ENCODE measurements at regions not wholly inside any gene's neighbourhood (a gene's known extent, or its start where the extent isn't known, plus 50 kb on each side); places are given as distances from the start of the nearest gene placed in this dataset.

DNA sequence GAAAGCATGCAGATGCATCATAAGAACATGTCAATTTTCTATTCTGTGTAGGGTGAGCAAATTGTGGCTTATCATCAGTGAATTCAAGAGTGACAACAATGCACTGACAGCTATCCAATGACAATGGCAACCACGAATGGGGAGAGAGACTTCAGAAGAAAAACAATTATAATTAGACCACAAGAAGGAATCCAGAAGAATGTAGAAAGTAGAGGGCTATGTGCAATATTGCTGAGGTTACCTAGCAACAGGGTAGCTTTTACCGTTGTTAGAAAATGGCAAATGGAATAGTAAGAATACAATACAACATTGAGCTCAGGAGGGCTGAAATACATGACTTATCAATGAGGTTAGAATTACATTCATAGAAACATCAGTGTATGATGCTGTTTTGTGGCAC is 71.1 kb upstream of the SESTD1 start:
- H3K4me1 Mint-ChIP-seq = peaks cover 19% of the 10 kb centered on the region
- Histone ChIP-seq H3K4me2 (replicated peaks; ENCODE audit: extremely low read depth, low read length, poor library complexity, severe bottlenecking) (no peak overlapping the region), H3K36me3 (replicated peaks in 1 of 2; ENCODE audit: control insufficient read depth in 1 of 2, insufficient read depth in 2 of 2, low read length in 2 of 2) (no peaks in the 10 kb centered on the region), H3K79me2 (ENCODE audit: insufficient read depth, low read length) (no peaks in the 10 kb centered on the region), H3K27me3 (ENCODE audit: control insufficient read depth in 2 of 2, insufficient read depth in 2 of 2, low read length in 2 of 2) (no peaks in the 10 kb centered on the region), H3K4me3 (replicated peaks in 1 of 3; ENCODE audit: low read depth in 2 of 3, low read length in 3 of 3) (no peak overlapping the region), H3K9me3 (replicated peaks in 1 of 2; ENCODE audit: control insufficient read depth in 1 of 2, insufficient read depth in 1 of 2, low read length in 2 of 2) (no peaks in the 10 kb centered on the region), H4K20me1 (ENCODE audit: insufficient read depth, low read length) (no peaks in the 10 kb centered on the region), H3K4me1 (ENCODE audit: control insufficient read depth in 1 of 2, insufficient read depth in 2 of 2, low read length in 2 of 2) (peaks cover 0 to 8% of the 10 kb centered on the region in 2 donors), H3K27ac (ENCODE audit: low read depth in 1 of 2, low read length in 2 of 2) (no peak overlapping the region), H2AFZ (ENCODE audit: insufficient read depth, low read depth, low read length, poor library complexity, severe bottlenecking) (no peak overlapping the region), H3K9ac (ENCODE audit: insufficient read depth, low read length, poor library complexity, severe bottlenecking) (no peak overlapping the region)
- no peaks in the 10 kb centered on the region for H3K36me3 Mint-ChIP-seq
- peaks cover 0 to 2% (median 0%) of the 10 kb centered on the region in 7 donors for H3K9me3 Mint-ChIP-seq
- no peak overlapping the region for H3K27ac Mint-ChIP-seq
- no peak for DNase-seq
- no CpG with 5 or more reads among the region's 2 CpGs for WGBS (ENCODE audit: insufficient coverage)
- no peak overlapping the region for H3K4me3 Mint-ChIP-seq
- TF ChIP-seq, protein P1, sequence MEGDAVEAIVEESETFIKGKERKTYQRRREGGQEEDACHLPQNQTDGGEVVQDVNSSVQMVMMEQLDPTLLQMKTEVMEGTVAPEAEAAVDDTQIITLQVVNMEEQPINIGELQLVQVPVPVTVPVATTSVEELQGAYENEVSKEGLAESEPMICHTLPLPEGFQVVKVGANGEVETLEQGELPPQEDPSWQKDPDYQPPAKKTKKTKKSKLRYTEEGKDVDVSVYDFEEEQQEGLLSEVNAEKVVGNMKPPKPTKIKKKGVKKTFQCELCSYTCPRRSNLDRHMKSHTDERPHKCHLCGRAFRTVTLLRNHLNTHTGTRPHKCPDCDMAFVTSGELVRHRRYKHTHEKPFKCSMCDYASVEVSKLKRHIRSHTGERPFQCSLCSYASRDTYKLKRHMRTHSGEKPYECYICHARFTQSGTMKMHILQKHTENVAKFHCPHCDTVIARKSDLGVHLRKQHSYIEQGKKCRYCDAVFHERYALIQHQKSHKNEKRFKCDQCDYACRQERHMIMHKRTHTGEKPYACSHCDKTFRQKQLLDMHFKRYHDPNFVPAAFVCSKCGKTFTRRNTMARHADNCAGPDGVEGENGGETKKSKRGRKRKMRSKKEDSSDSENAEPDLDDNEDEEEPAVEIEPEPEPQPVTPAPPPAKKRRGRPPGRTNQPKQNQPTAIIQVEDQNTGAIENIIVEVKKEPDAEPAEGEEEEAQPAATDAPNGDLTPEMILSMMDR (IDR thresholded peaks at IDR 0.05) = no peak
- intact Hi-C loops (cut with micrococcal nuclease) = loop anchor here in 1 of 2 donors (10.0 kb wide), 1 partner anchor 111 kb away; no protein-coding TSS in a partner anchor
- peaks cover 0 to 2% (median 2%) of the 10 kb centered on the region in 3 donors for H3K27me3 Mint-ChIP-seq (ENCODE audit: low read depth in 3 of 3)

DNA sequence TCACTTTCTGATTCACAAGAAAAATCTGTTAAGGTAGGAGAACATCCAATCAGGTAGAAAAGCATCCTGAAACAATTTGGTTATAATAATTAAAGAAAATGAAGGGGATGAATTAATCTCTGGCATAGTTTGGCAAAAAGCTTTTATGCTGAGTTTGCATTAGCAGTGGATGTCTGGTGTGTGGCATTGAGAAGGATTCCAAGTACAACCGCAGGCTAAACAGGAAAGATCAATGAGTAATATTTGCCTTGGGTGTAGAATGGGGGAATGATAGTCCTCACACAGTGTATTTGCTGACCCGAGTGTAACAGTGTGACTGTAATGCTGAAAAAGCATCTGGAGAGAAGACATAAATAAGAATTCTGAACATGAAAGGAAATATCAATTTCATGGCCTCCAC is 68.3 kb upstream of the SESTD1 start:
- Histone ChIP-seq H4K20me1 (ENCODE audit: insufficient read depth, low read length) (no peaks in the 10 kb centered on the region), H3K4me2 (replicated peaks; ENCODE audit: extremely low read depth, low read length, poor library complexity, severe bottlenecking) (no peak overlapping the region), H2AFZ (ENCODE audit: insufficient read depth, low read depth, low read length, poor library complexity, severe bottlenecking) (no peak overlapping the region), H3K79me2 (ENCODE audit: insufficient read depth, low read length) (no peaks in the 10 kb centered on the region), H3K27me3 (ENCODE audit: control insufficient read depth in 2 of 2, insufficient read depth in 2 of 2, low read length in 2 of 2) (no peaks in the 10 kb centered on the region), H3K9ac (ENCODE audit: insufficient read depth, low read length, poor library complexity, severe bottlenecking) (no peak overlapping the region), H3K4me3 (replicated peaks in 1 of 3; ENCODE audit: low read depth in 2 of 3, low read length in 3 of 3) (no peak overlapping the region), H3K4me1 (ENCODE audit: control insufficient read depth in 1 of 2, insufficient read depth in 2 of 2, low read length in 2 of 2) (no peaks in the 10 kb centered on the region), H3K9me3 (replicated peaks in 1 of 2; ENCODE audit: control insufficient read depth in 1 of 2, insufficient read depth in 1 of 2, low read length in 2 of 2) (no peaks in the 10 kb centered on the region), H3K27ac (ENCODE audit: low read depth in 1 of 2, low read length in 2 of 2) (no peak overlapping the region), H3K36me3 (replicated peaks in 1 of 2; ENCODE audit: control insufficient read depth in 1 of 2, insufficient read depth in 2 of 2, low read length in 2 of 2) (no peaks in the 10 kb centered on the region)
- peaks cover 2% of the 10 kb centered on the region in 3 donors for H3K27me3 Mint-ChIP-seq (ENCODE audit: low read depth in 3 of 3)
- 89% methylated on average over 1 of the region's 2 CpGs for WGBS (ENCODE audit: insufficient coverage)
- DNase-seq = no peak
- H3K4me3 Mint-ChIP-seq = no peak overlapping the region
- TF ChIP-seq, protein P1 (IDR thresholded peaks at IDR 0.05) = no peak
- intact Hi-C loops (cut with micrococcal nuclease) = loop anchor here in 1 of 2 donors (10.0 kb wide), 1 partner anchor 108 kb away; no protein-coding TSS in a partner anchor
- peaks cover 5% of the 10 kb centered on the region for H3K4me1 Mint-ChIP-seq
- peaks cover 1 to 13% (median 6%) of the 10 kb centered on the region in 7 donors for H3K9me3 Mint-ChIP-seq
- H3K36me3 Mint-ChIP-seq = no peaks in the 10 kb centered on the region
- H3K27ac Mint-ChIP-seq = no peak overlapping the region
